ENCODE measurements at regions not wholly inside any gene's neighbourhood (a gene's known extent, or its start where the extent isn't known, plus 50 kb on each side); places are given as distances from the start of the nearest gene placed in this dataset.
A peak's percentile ranks its signal among the peaks of the same experiment; 100 is the strongest.

- Mint-ChIP-seq H3K4me1 (peaks cover 12% of the 10 kb centered on the region), H3K27me3 (ENCODE audit: insufficient read depth, low read depth) (peaks cover 2% of the 10 kb centered on the region), H3K9me3 (no peaks in the 10 kb centered on the region), H3K27ac (no peak overlapping the region), H3K4me3 (no peak overlapping the region), H3K36me3 (no peaks in the 10 kb centered on the region)
- Histone ChIP-seq H3K9me3 (ENCODE audit: low read depth) (no peaks in the 10 kb centered on the region), H3K36me3 (no peaks in the 10 kb centered on the region), H3K4me1 (peaks cover 21% of the 10 kb centered on the region), H3K79me2 (ENCODE audit: low read depth) (no peaks in the 10 kb centered on the region), H3K4me2 (peak overlapping the region; percentile 39), H3K4me3 (no peak overlapping the region), H3F3A (ENCODE audit: low read depth) (peaks cover 6% of the 10 kb centered on the region), H3K27me3 (no peaks in the 10 kb centered on the region), H3K27ac (peak overlapping the region; percentile 11), H4K20me1 (ENCODE audit: low read depth) (no peaks in the 10 kb centered on the region), H3K9ac (no peak overlapping the region), H2AFZ (replicated peaks) (no peak overlapping the region)
- no peak for TF ChIP-seq CTCF (IDR thresholded peaks at IDR 0.05)
- TF ChIP-seq EZH2phosphoT487 (IDR thresholded peaks at IDR 0.05): no peak
- TF ChIP-seq EZH2 (IDR thresholded peaks at IDR 0.05): no peak
- DNase-seq (ENCODE audit: low spot score): no peak
Measured at GRCh38 chr12:92486443-92487137, 216.2 kb upstream of the PLEKHG7 start.

- no peaks in the 10 kb centered on the region for H4K20me1 ChIP-seq (ENCODE audit: low read depth)
- H3K9me3 ChIP-seq (ENCODE audit: low read depth): no peaks in the 10 kb centered on the region
- no peaks in the 10 kb centered on the region for H3K36me3 Mint-ChIP-seq
- DNase-seq (ENCODE audit: low spot score): no peak
- H3K4me3 ChIP-seq: no peak overlapping the region
- no peak overlapping the region for H3K4me2 ChIP-seq
- no peak overlapping the region for H3K27ac Mint-ChIP-seq
- H3K4me1 Mint-ChIP-seq: peaks cover 12% of the 10 kb centered on the region
- no peaks in the 10 kb centered on the region for H3K27me3 ChIP-seq
- H3K27ac ChIP-seq: peak overlapping the region; percentile 73
- no peak overlapping the region for H2AFZ ChIP-seq (replicated peaks)
- H3K4me1 ChIP-seq: peaks cover 21% of the 10 kb centered on the region
- no peaks in the 10 kb centered on the region for H3K36me3 ChIP-seq
- H3K27me3 Mint-ChIP-seq (ENCODE audit: insufficient read depth, low read depth): peaks cover 2% of the 10 kb centered on the region
- TF ChIP-seq CTCF (IDR thresholded peaks at IDR 0.05): no peak
- no peak for TF ChIP-seq EZH2phosphoT487 (IDR thresholded peaks at IDR 0.05)
- no peak for TF ChIP-seq EZH2 (IDR thresholded peaks at IDR 0.05)
- H3K79me2 ChIP-seq (ENCODE audit: low read depth): no peaks in the 10 kb centered on the region
- H3K4me3 Mint-ChIP-seq: no peak overlapping the region
- H3F3A ChIP-seq (ENCODE audit: low read depth): peaks cover 6% of the 10 kb centered on the region
- H3K9ac ChIP-seq: no peak overlapping the region
- H3K9me3 Mint-ChIP-seq: no peaks in the 10 kb centered on the region
Measured at GRCh38 chr12:92485351-92486348, 217.1 kb upstream of the PLEKHG7 start.

GRCh38 chr12:92482599-92482998 lies 220.2 kb upstream of the PLEKHG7 start:
- Histone ChIP-seq H3K9ac (no peak overlapping the region), H3F3A (ENCODE audit: low read depth) (peaks cover 6% of the 10 kb centered on the region), H3K4me1 (peaks cover 20% of the 10 kb centered on the region), H3K27me3 (no peaks in the 10 kb centered on the region), H3K36me3 (no peaks in the 10 kb centered on the region), H4K20me1 (ENCODE audit: low read depth) (no peaks in the 10 kb centered on the region), H3K9me3 (ENCODE audit: low read depth) (no peaks in the 10 kb centered on the region), H3K27ac (no peak overlapping the region), H3K4me3 (no peak overlapping the region), H2AFZ (replicated peaks) (no peak overlapping the region), H3K79me2 (ENCODE audit: low read depth) (no peaks in the 10 kb centered on the region), H3K4me2 (no peak overlapping the region)
- H3K27me3 Mint-ChIP-seq (ENCODE audit: insufficient read depth, low read depth): peaks cover 2% of the 10 kb centered on the region
- no peak for DNase-seq (ENCODE audit: low spot score)
- TF ChIP-seq EZH2 (IDR thresholded peaks at IDR 0.05) (no peak), CTCF (IDR thresholded peaks at IDR 0.05) (no peak), EZH2phosphoT487 (IDR thresholded peaks at IDR 0.05) (no peak)
- H3K36me3 Mint-ChIP-seq: no peaks in the 10 kb centered on the region
- H3K9me3 Mint-ChIP-seq: no peaks in the 10 kb centered on the region
- H3K4me3 Mint-ChIP-seq: no peak overlapping the region
- peaks cover 12% of the 10 kb centered on the region for H3K4me1 Mint-ChIP-seq
- no peak overlapping the region for H3K27ac Mint-ChIP-seq

All from neural progenitor cell (in vitro differentiated cells).